Cardiac muscle cell (in vitro differentiated cells and primary cell): ENCODE measurements at regions not wholly inside any gene's neighbourhood (a gene's known extent, or its start where the extent isn't known, plus 50 kb on each side); places are given as distances from the start of the nearest gene placed in this dataset.

Experiments
- DNase-seq, 2 donors: peaks; one replicate each; pipeline versions ENCODE4 v3.0.0 to v3.0.0-alpha.2; 2010 to 2017; ENCODE audit warnings: low read depth in 1 of 2, low spot score in 1 of 2
- H3K27ac ChIP-seq: fragments of 200-600 bp; sonication (generic); 2 replicates; pipeline ENCODE4 v1.5.1; 2016
- H3K27me3 ChIP-seq: fragments of 200-600 bp; sonication (generic); 2 replicates; pipeline ENCODE4 v1.6.0; 2016; ENCODE audit warnings: control low read depth
- H3K36me3 ChIP-seq: fragments of 200-600 bp; sonication (generic); 2 replicates; pipeline ENCODE4 v1.5.1; 2016; ENCODE audit warnings: control low read depth
- H3K4me1 ChIP-seq: fragments of 200-600 bp; sonication (generic); 2 replicates; pipeline ENCODE4 v1.8.1; 2017; ENCODE audit warnings: low read depth, mild to moderate bottlenecking, mixed run types
- H3K4me3 ChIP-seq: fragments of 200-600 bp; sonication (generic); 2 replicates; pipeline ENCODE4 v1.5.1; 2016; ENCODE audit warnings: mild to moderate bottlenecking
- H3K9me3 ChIP-seq: fragments of 200-600 bp; sonication (generic); 2 replicates; pipeline ENCODE4 v1.5.1; 2017; ENCODE audit warnings: low read depth, mild to moderate bottlenecking, control low read depth
- TF ChIP-seq, protein P1 (sequence below): IDR thresholded peaks from 2 replicates; pipeline ENCODE4 v1.5.1; 2012; ENCODE audit warnings: low read depth, mild to moderate bottlenecking, low read length

DNA sequence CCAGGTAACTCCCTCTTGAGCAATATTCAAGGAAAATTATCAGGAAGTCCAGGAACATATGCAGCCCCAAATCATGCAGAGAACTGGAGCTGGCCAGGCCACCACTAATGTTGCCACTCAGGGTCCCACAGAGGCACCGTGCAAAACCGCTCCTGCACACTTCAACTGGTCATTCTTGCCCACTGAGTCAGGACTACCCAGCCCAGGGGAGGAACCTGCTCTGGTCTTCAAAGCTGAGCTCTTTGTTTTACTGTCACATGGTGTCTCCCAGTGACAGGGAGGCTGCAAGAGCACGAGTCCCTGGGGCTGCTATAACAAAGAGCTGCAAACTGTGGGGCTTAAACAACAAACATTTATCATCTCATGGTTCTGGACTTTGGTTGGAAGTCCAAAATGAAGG is 336.0 kb upstream of the PRDM1 start:
- Histone ChIP-seq H3K27me3 (no peaks in the 10 kb centered on the region), H3K27ac (no peak overlapping the region), H3K36me3 (no peaks in the 10 kb centered on the region), H3K4me3 (no peak overlapping the region), H3K9me3 (no peaks in the 10 kb centered on the region), H3K4me1 (no peaks in the 10 kb centered on the region)
- no peak for DNase-seq
- TF ChIP-seq, protein P1, sequence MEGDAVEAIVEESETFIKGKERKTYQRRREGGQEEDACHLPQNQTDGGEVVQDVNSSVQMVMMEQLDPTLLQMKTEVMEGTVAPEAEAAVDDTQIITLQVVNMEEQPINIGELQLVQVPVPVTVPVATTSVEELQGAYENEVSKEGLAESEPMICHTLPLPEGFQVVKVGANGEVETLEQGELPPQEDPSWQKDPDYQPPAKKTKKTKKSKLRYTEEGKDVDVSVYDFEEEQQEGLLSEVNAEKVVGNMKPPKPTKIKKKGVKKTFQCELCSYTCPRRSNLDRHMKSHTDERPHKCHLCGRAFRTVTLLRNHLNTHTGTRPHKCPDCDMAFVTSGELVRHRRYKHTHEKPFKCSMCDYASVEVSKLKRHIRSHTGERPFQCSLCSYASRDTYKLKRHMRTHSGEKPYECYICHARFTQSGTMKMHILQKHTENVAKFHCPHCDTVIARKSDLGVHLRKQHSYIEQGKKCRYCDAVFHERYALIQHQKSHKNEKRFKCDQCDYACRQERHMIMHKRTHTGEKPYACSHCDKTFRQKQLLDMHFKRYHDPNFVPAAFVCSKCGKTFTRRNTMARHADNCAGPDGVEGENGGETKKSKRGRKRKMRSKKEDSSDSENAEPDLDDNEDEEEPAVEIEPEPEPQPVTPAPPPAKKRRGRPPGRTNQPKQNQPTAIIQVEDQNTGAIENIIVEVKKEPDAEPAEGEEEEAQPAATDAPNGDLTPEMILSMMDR = no peak

DNA sequence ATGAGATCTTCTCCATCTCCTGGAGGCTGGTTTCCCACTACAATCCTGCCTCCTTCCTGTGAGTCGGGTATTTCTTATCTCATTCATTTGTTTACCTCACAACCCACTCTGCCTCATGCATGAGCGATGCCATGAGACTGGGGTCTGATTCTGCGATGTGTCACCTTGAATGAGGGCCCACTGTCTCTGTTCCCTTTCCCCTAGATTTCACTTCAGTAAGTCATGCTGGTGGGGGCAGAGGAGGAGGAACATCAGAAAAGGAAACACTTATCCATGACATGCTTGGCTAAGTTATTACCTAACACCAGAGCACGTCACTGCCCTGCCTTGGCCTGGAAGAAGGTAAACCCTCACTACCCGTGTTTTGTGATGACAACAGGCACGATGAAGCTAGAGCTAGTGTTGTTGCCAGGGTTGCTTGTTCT is 337.4 kb upstream of the PRDM1 start:
- peak in 1 of 2 donors; percentile 2 for DNase-seq
- Histone ChIP-seq H3K4me3 (no peak overlapping the region), H3K27me3 (no peaks in the 10 kb centered on the region), H3K27ac (no peak overlapping the region), H3K9me3 (no peaks in the 10 kb centered on the region), H3K4me1 (no peaks in the 10 kb centered on the region), H3K36me3 (no peaks in the 10 kb centered on the region)
- TF ChIP-seq, protein P1 = no peak

DNA sequence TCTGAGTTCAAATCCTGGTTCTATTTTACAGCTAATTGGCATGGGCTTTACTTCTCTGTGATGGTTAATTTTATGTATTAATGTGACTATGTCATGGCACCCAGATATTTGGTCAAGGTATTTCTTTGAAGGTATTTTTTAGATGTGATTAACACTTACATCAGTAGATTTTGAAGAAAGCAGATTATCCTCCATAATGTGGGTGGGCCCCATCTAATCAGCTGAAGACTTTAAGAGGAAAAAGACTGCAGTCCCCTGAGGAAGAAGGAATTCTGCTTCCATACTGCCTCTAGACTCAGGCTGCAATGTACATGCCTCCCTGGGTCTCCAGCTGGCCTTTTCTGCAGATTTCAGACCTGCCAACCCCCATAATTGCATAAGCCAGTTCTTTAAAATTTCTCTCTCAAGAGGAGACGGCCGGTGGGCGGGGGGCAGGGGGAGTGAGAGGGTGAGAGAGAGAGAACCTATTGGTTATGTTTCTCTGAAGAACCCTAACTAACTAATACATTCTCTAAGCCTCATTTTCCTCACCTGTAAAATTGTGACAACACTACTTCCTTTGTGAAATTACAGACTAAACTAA is 338.2 kb upstream of the PRDM1 start:
- TF ChIP-seq, protein P1 = no peak
- Histone ChIP-seq H3K9me3 (no peaks in the 10 kb centered on the region), H3K27ac (no peak overlapping the region), H3K36me3 (no peaks in the 10 kb centered on the region), H3K4me3 (no peak overlapping the region), H3K4me1 (no peaks in the 10 kb centered on the region), H3K27me3 (no peaks in the 10 kb centered on the region)
- no peak for DNase-seq

DNA sequence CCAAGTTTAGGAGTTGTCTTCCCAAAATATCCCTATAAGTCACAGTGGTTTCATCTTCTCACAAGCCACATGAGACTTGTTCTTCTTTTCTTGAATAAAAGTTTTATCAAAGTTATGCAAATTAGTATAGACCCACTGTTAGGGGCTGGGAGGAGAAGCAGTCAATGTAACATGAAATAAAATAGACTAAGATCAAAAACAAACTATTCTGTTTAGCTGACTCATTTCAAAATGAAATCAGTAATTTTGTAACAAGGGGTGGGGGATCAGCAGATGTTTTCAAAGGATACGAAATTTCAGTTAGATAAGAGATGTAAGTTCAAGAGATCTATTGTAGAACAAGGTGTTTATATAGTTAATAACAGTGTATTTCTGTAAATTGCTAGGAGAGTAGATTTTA is 339.6 kb upstream of the PRDM1 start:
- DNase-seq = no peak
- Histone ChIP-seq H3K4me1 (no peaks in the 10 kb centered on the region), H3K4me3 (no peak overlapping the region), H3K9me3 (no peaks in the 10 kb centered on the region), H3K36me3 (no peaks in the 10 kb centered on the region), H3K27ac (no peak overlapping the region), H3K27me3 (no peaks in the 10 kb centered on the region)
- TF ChIP-seq, protein P1 = no peak

DNA sequence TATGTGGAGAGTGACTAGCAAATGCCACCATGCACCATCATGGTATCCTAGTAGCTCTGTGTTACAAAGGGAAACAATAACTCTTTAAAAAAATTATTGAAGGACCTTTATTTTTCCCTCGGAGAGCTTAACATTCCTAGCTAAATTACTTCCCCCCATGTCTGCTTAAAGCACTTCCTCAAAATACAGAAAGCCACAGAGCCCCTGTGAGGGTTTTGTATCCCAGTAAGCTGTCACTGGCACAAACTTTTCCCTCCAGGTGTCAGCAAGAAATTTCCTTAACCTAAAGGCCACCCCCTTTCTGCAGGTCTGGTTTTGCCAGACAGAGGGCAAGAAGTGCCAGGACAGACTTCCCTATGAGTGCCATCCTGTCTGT is 340.0 kb upstream of the PRDM1 start:
- Histone ChIP-seq H3K9me3 (no peaks in the 10 kb centered on the region), H3K4me3 (no peak overlapping the region), H3K27ac (no peak overlapping the region), H3K36me3 (no peaks in the 10 kb centered on the region), H3K27me3 (no peaks in the 10 kb centered on the region), H3K4me1 (no peaks in the 10 kb centered on the region)
- DNase-seq = no peak
- TF ChIP-seq, protein P1 = no peak
